GM10248 (cell line): ENCODE measurements at regions not wholly inside any gene's neighbourhood (a gene's known extent, or its start where the extent isn't known, plus 50 kb on each side); places are given as distances from the start of the nearest gene placed in this dataset.

Experiments used
- CTCF ChIA-PET: fragments of 300-600 bp; sonication (Branson Sonifier 250); formaldehyde crosslinking; extraction: SDS; loops from one replicate; lab custom pipeline; 2021; ENCODE audit warnings: antibody characterized with exemption; lab: Yijun Ruan, JAX
- POLR2A ChIA-PET: fragments of 350-650 bp; sonication (Branson Sonifier 250); formaldehyde crosslinking; extraction: SDS; loops from one replicate; lab custom pipeline; 2020; ENCODE audit warnings: antibody characterized with exemption; lab: Yijun Ruan, JAX
- DNase-seq: peaks from one replicate; pipeline ENCODE4 v3.0.0; 2012; ENCODE audit errors: extremely low spot score
- CTCF ChIP-seq: IDR thresholded peaks from 2 replicates; pipeline ENCODE4 v1.5.1; 2012; ENCODE audit warnings: mild to moderate bottlenecking, low read depth; ENCODE audit errors: extremely low read depth, missing control alignments, control extremely low read depth

GRCh38 chr3:25257026-25257425 is 171.0 kb upstream of the RARB start:
- ChIA-PET CTCF (no interaction called here), POLR2A (no interaction called here)
- TF ChIP-seq CTCF = no peak
- no peak for DNase-seq

GRCh38 chr3:25259871-25260270 is 168.2 kb upstream of the RARB start:
- ChIA-PET CTCF (interaction anchor here (1.4 kb wide), 1 partner anchor 14 kb away, joined by 4 read pairs; no protein-coding TSS in a partner anchor), POLR2A (no interaction called here)
- DNase-seq = no peak
- TF ChIP-seq CTCF = no peak

- no peak for DNase-seq
- no peak for TF ChIP-seq CTCF
- ChIA-PET CTCF (no interaction called here), POLR2A (no interaction called here)
Measured at GRCh38 chr3:25262322-25262721, 165.7 kb upstream of the RARB start.

GRCh38 chr3:25265284-25265683 is 162.8 kb upstream of the RARB start:
- no peak for TF ChIP-seq CTCF
- ChIA-PET CTCF (no interaction called here), POLR2A (no interaction called here)
- no peak for DNase-seq

- CTCF ChIA-PET = no interaction called here
- POLR2A ChIA-PET = no interaction called here
- no peak for TF ChIP-seq CTCF
- no peak for DNase-seq
Measured at GRCh38 chr3:25266677-25267076, 161.4 kb upstream of the RARB start.

- CTCF ChIA-PET = interaction anchor here (1.1 kb wide), 1 partner anchor 29 kb away, joined by 4 read pairs; no protein-coding TSS in a partner anchor
- no peak for TF ChIP-seq CTCF
- POLR2A ChIA-PET = no interaction called here
- DNase-seq = no peak
Measured at GRCh38 chr3:25272090-25272489, 156.0 kb upstream of the RARB start.
